Spleen (tissue), 7 donors: ENCODE measurements at regions not wholly inside any gene's neighbourhood (a gene's known extent, or its start where the extent isn't known, plus 50 kb on each side); places are given as distances from the start of the nearest gene placed in this dataset.

ENCODE experiments used
- POLR2AphosphoS5 ChIP-seq, 3 donors: sonication (generic); formaldehyde crosslinking; IDR thresholded peaks; one replicate each; pipeline ENCODE4 v1.5.1; 2017; ENCODE audit warnings: antibody characterized with exemption in 3 of 3
- TF ChIP-seq, protein P1 (sequence below), 11 experiments: fragments of 200-600 bp in 7 of 11; fragments of 450-650 bp in 4 of 11; sonication (generic) in 4 of 11; IDR thresholded peaks in 8 of 11; conservative IDR thresholded peaks in 3 of 11; 1 replicate in 7 of 11; 2 replicates in 4 of 11; pipeline versions ENCODE4 v1.4.0 to v1.8.0; 2016 to 2021; ENCODE audit warnings: antibody characterized with exemption in 11 of 11, inconsistent platforms in 4 of 11, mild to moderate bottlenecking in 1 of 11
- donor health status: DM: no; HTN: no; CAD: no; lungs with moderate emphysema.
- donor health status: DM: no; HTN: no; CAD: no.
- donor health status: DM: no; HTN: no; CAD: no.

DNA sequence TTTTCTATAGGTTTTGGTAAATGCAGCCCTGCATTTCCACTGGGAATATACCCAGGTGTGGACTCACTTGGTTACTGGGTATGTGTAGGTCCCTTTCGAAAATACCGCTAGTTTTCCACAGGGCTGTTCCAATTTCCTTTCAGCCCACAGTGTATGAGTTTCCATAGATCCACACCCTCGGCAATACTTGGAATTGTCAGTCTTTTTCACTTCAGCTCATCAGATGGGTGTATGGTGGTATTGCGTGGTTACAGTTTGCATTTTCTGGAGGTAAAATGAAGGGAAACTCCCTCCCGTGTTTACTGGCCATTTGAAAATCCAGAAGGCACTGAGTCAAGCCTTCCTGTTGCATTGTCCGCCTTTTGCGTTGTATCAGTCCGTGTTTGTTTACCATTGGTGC lies 453.6 kb downstream of the CDH26 start:
- TF ChIP-seq, protein P1, sequence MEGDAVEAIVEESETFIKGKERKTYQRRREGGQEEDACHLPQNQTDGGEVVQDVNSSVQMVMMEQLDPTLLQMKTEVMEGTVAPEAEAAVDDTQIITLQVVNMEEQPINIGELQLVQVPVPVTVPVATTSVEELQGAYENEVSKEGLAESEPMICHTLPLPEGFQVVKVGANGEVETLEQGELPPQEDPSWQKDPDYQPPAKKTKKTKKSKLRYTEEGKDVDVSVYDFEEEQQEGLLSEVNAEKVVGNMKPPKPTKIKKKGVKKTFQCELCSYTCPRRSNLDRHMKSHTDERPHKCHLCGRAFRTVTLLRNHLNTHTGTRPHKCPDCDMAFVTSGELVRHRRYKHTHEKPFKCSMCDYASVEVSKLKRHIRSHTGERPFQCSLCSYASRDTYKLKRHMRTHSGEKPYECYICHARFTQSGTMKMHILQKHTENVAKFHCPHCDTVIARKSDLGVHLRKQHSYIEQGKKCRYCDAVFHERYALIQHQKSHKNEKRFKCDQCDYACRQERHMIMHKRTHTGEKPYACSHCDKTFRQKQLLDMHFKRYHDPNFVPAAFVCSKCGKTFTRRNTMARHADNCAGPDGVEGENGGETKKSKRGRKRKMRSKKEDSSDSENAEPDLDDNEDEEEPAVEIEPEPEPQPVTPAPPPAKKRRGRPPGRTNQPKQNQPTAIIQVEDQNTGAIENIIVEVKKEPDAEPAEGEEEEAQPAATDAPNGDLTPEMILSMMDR (IDR thresholded peaks at IDR 0.05 in 8 of 11, conservative IDR thresholded peaks at IDR 0.05 in 3 of 11) = no peak
- no peak for TF ChIP-seq POLR2AphosphoS5 (IDR thresholded peaks at IDR 0.05)
